SU-DHL-6 (cell line): ENCODE measurements at regions not wholly inside any gene's neighbourhood (a gene's known extent, or its start where the extent isn't known, plus 50 kb on each side); places are given as distances from the start of the nearest gene placed in this dataset.

Source experiments
- CTCF ChIP-seq: fragments of 200-600 bp; sonication (generic); IDR thresholded peaks from one replicate; pipeline ENCODE4 v1.5.1; 2017; ENCODE audit warnings: antibody characterized with exemption, mild to moderate bottlenecking, low read length, moderate library complexity; ENCODE audit not compliant: insufficient read depth, poor library complexity, severe bottlenecking
- EZH2phosphoT487 ChIP-seq: fragments of 200-600 bp; sonication (generic), shearing (Covaris generic); conservative IDR thresholded peaks from 2 replicates; pipeline ENCODE4 v1.6.1; 2018; ENCODE audit warnings: mild to moderate bottlenecking, antibody characterized with exemption, low read length, moderate library complexity, mixed read lengths

DNA sequence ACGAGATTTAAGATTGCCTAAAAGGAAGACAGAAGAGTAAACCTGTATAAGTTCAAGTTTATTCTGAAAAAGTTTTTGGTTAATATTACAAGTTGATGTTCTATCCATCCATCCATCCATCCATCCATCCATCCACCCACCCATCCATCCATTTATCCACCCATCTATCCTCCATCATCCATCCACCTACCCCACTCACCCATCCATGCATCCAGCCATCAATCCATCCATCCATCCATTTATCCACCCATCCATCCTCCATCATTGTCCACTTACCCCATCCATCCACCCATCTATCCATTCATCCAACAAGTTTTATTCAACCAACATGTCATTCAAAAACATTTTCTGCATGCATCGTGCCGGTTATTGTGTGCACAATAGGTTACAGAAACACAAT, 89.3 kb downstream of the ZBTB18 start:
- TF ChIP-seq CTCF (no peak), EZH2phosphoT487 (no peak)
